Stomach (tissue), 8 donors: ENCODE measurements at regions not wholly inside any gene's neighbourhood (a gene's known extent, or its start where the extent isn't known, plus 50 kb on each side); places are given as distances from the start of the nearest gene placed in this dataset.

Experiments used
- DNase-seq, 2 donors: peaks; one replicate each; pipeline versions ENCODE4 v3.0.0 to v3.0.0-alpha.2; 2013 to 2019
- H3K27ac ChIP-seq, 5 donors: fragments of 200-600 bp in 4 of 5; sonication (generic) in 4 of 5; one replicate each; pipeline ENCODE4 v1.5.1; 2013 to 2019; ENCODE audit warnings: mild to moderate bottlenecking in 1 of 5, moderate library complexity in 1 of 5
- H3K27me3 ChIP-seq, 3 donors: fragments of 200-600 bp; sonication (generic); one replicate each; pipeline ENCODE4 v1.5.1; 2017 to 2019; ENCODE audit warnings: mixed run types in 1 of 3
- H3K36me3 ChIP-seq, 4 donors: fragments of 200-600 bp; sonication (generic); 1 replicate in 3 of 4; 2 replicates in 1 of 4; pipeline ENCODE4 v1.5.1; 2016 to 2019
- H3K4me1 ChIP-seq, 4 donors: fragments of 200-600 bp; sonication (generic); one replicate each; pipeline ENCODE4 v1.5.1; 2016 to 2019
- H3K4me3 ChIP-seq, 4 donors: fragments of 200-600 bp; sonication (generic) in 3 of 4; one replicate each; pipeline ENCODE4 v1.5.1; 2016 to 2019; ENCODE audit warnings: mild to moderate bottlenecking in 1 of 4
- H3K9me3 ChIP-seq, 4 donors: fragments of 200-600 bp; sonication (generic); one replicate each; pipeline ENCODE4 v1.5.1; 2016 to 2019
- CTCF ChIP-seq, 7 experiments: fragments of 450-650 bp in 4 of 7; fragments of 200-600 bp in 3 of 7; sonication (generic) in 3 of 7; IDR thresholded peaks; one replicate each; pipeline ENCODE4 v1.5.1; 2016 to 2019; ENCODE audit warnings: antibody characterized with exemption in 7 of 7, control low read depth in 2 of 7, mild to moderate bottlenecking in 1 of 7
- EP300 ChIP-seq: sonication (generic); formaldehyde crosslinking; IDR thresholded peaks from one replicate; pipeline ENCODE4 v1.6.1; 2017; ENCODE audit warnings: antibody characterized with exemption
- POLR2A ChIP-seq, 4 donors: fragments of 450-650 bp; IDR thresholded peaks; one replicate each; pipeline ENCODE4 v1.6.1; 2016; ENCODE audit warnings: antibody characterized with exemption in 4 of 4, control low read depth in 2 of 4, mild to moderate bottlenecking in 1 of 4, moderate library complexity in 1 of 4
- POLR2AphosphoS5 ChIP-seq, 3 donors: sonication (generic); formaldehyde crosslinking; IDR thresholded peaks; one replicate each; pipeline ENCODE4 v1.6.1; 2016; ENCODE audit warnings: antibody characterized with exemption in 3 of 3
- WGBS, 5 donors: extraction: QIAGEN DNeasy Blood & Tissue Kit in 3 of 5; methylation state at CpG; one replicate each; pipeline versions ENCODE4 v1.1.5 to v1.1.7; 2013 to 2018; 5-methylcytosine and 5-hydroxymethylcytosine counted together
- intact Hi-C: fragments of 100-400 bp; cut with DNase I; formaldehyde crosslinking; loops from one replicate; pipeline ENCODE4 v1.15.1; 2023; ENCODE audit warnings: low total_unique reads
- donor health status: healthy with polysubstance abuse.
- donor health status: Bipolar disorder and iron deficiency.
- donor health status: healthy.

DNA sequence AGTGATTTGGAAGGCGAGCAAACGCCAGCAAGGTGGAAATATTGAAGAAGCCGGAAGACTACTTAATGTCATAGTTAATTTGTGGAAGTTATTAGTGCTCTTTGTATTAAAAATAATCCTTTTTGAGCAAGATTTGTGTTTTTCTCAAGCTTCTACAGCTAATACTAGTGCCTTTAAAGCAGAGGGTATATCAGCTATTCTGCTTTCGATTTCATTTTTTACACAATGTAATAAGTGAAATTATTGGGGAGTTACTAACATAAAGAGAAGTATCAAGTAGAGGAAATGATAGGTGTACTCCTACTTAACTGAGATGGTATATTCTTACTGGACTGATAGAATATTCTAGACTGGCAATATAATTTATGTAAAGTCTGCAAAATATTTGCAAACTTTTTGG lies 392.4 kb upstream of the DCN start:
- Histone ChIP-seq H3K4me1 (peaks cover 0 to 6% (median 3%) of the 10 kb centered on the region in 4 donors), H3K9me3 (no peaks in the 10 kb centered on the region), H3K36me3 (no peaks in the 10 kb centered on the region), H3K27ac (peak overlapping the region in 1 of 5 donors; percentile 14), H3K4me3 (peak overlapping the region in 1 of 4 donors; percentile 25), H3K27me3 (no peaks in the 10 kb centered on the region)
- 48 to 78% (median 70%) methylated on average over 4 of the region's 4 CpGs for WGBS, 5 donors
- TF ChIP-seq EP300 (no peak), POLR2AphosphoS5 (IDR thresholded peaks at IDR 0.05) (no peak), CTCF (IDR thresholded peaks at IDR 0.05) (no peak), POLR2A (IDR thresholded peaks at IDR 0.05) (no peak)
- intact Hi-C loops, result no loop called here
- no peak for DNase-seq

GRCh38 chr12:91574391-91574790 lies 391.8 kb upstream of the DCN start:
- H3K4me3 ChIP-seq, result no peak overlapping the region
- peak overlapping the region in 1 of 5 donors; percentile 14 for H3K27ac ChIP-seq
- no peaks in the 10 kb centered on the region for H3K36me3 ChIP-seq
- no peaks in the 10 kb centered on the region for H3K27me3 ChIP-seq
- no peak for DNase-seq
- 44 to 69% (median 52%) methylated on average over 1 of the region's 1 CpG for WGBS, 5 donors
- TF ChIP-seq EP300, result no peak
- TF ChIP-seq POLR2AphosphoS5 (IDR thresholded peaks at IDR 0.05), result no peak
- no peak for TF ChIP-seq POLR2A (IDR thresholded peaks at IDR 0.05)
- TF ChIP-seq CTCF (IDR thresholded peaks at IDR 0.05), result no peak
- H3K9me3 ChIP-seq, result no peaks in the 10 kb centered on the region
- intact Hi-C loops, result no loop called here
- peaks cover 0 to 6% (median 3%) of the 10 kb centered on the region in 4 donors for H3K4me1 ChIP-seq

DNA sequence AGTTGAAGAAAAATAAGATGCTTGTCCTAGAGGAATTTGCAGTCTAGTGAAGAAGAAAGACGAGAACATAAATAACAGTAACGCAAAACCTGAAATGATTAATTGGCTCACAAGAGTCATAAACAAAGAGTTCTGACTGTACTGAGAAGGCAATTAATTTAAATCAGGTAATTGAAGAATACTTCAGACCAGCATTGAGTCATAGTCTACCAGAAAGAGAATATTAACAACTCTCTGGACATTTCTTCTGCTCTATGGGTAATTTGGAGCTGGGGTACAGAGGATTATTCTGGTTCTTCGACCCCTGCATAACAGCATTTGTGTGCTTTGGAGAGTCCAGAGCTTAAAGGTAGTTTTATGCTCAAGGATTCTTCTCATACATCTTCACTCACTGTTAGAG lies 390.3 kb upstream of the DCN start:
- DNase-seq, result no peak
- H3K9me3 ChIP-seq, result no peaks in the 10 kb centered on the region
- no peak overlapping the region for H3K4me3 ChIP-seq
- no peak overlapping the region for H3K27ac ChIP-seq
- intact Hi-C loops, result no loop called here
- WGBS, 5 donors, result 85 to 96% (median 92%) methylated on average over 3 of the region's 3 CpGs
- no peaks in the 10 kb centered on the region for H3K4me1 ChIP-seq
- H3K36me3 ChIP-seq, result no peaks in the 10 kb centered on the region
- no peak for TF ChIP-seq CTCF (IDR thresholded peaks at IDR 0.05)
- no peak for TF ChIP-seq POLR2AphosphoS5 (IDR thresholded peaks at IDR 0.05)
- no peak for TF ChIP-seq EP300
- TF ChIP-seq POLR2A (IDR thresholded peaks at IDR 0.05), result no peak
- no peaks in the 10 kb centered on the region for H3K27me3 ChIP-seq

GRCh38 chr12:91567100-91567485 lies 384.5 kb upstream of the DCN start:
- no peak for DNase-seq
- Histone ChIP-seq H3K4me1 (no peaks in the 10 kb centered on the region), H3K27ac (no peak overlapping the region), H3K36me3 (no peaks in the 10 kb centered on the region), H3K9me3 (no peaks in the 10 kb centered on the region), H3K27me3 (no peaks in the 10 kb centered on the region), H3K4me3 (no peak overlapping the region)
- intact Hi-C loops, result no loop called here
- 95 to 99% (median 95%) methylated on average over 2 of the region's 2 CpGs for WGBS, 5 donors
- TF ChIP-seq EP300 (no peak), CTCF (IDR thresholded peaks at IDR 0.05) (no peak), POLR2A (IDR thresholded peaks at IDR 0.05) (no peak), POLR2AphosphoS5 (IDR thresholded peaks at IDR 0.05) (no peak)
